MM.1S (cell line): ENCODE measurements at regions not wholly inside any gene's neighbourhood (a gene's known extent, or its start where the extent isn't known, plus 50 kb on each side); places are given as distances from the start of the nearest gene placed in this dataset.
"Not testable (repeated sequence)": the region's sequence is repeated elsewhere in the genome, so short reads cannot be mapped to it uniquely, and the experiment has no call there.

ENCODE experiments used
- DNase-seq: peaks from one replicate; pipeline ENCODE4 v3.0.0-alpha.2; 2015
- H2AFZ ChIP-seq: fragments of 300-600 bp; sonication (generic); 2 replicates; pipeline ENCODE4 v1.6.0; 2016; ENCODE audit warnings: antibody characterized with exemption, low read length
- H3F3A ChIP-seq: fragments of 300-600 bp; sonication (generic); 2 replicates; pipeline ENCODE4 v1.6.1; 2016; ENCODE audit warnings: mild to moderate bottlenecking, antibody characterized with exemption, low read length, moderate library complexity, mixed read lengths; ENCODE audit not compliant: insufficient read depth
- H3K27ac ChIP-seq: fragments of 300-600 bp; sonication (generic); 2 replicates; pipeline ENCODE4 v1.5.1; 2016; ENCODE audit warnings: mild to moderate bottlenecking, low read length
- H3K27me3 ChIP-seq: fragments of 300-600 bp; sonication (generic); replicated peaks from 2 replicates; pipeline ENCODE4 v1.6.0; 2016; ENCODE audit warnings: low read length; ENCODE audit not compliant: insufficient read depth
- H3K36me3 ChIP-seq: fragments of 300-600 bp; sonication (generic); replicated peaks from 2 replicates; pipeline ENCODE4 v1.6.1; 2016; ENCODE audit warnings: mild to moderate bottlenecking, low read length, mixed read lengths; ENCODE audit not compliant: insufficient read depth
- H3K4me1 ChIP-seq: fragments of 300-600 bp; sonication (generic); 2 replicates; pipeline ENCODE4 v1.6.1; 2016; ENCODE audit warnings: low read length, mixed read lengths
- H3K4me2 ChIP-seq: fragments of 300-600 bp; sonication (generic); 2 replicates; pipeline ENCODE4 v1.6.0; 2016; ENCODE audit warnings: low read depth, low read length
- H3K4me3 ChIP-seq: fragments of 300-600 bp; sonication (generic); 2 replicates; pipeline ENCODE4 v1.5.1; 2016; ENCODE audit warnings: low read length, mixed read lengths
- H3K79me2 ChIP-seq: fragments of 300-600 bp; sonication (generic); 2 replicates; pipeline ENCODE4 v1.6.1; 2016; ENCODE audit warnings: mixed run types, low read length, mixed read lengths
- H3K9ac ChIP-seq: fragments of 300-600 bp; sonication (generic); 2 replicates; pipeline ENCODE4 v1.6.1; 2016; ENCODE audit warnings: low read length, mixed read lengths
- H3K9me2 ChIP-seq: fragments of 300-600 bp; sonication (generic); replicated peaks from 2 replicates; pipeline ENCODE4 v1.6.1; 2016; ENCODE audit warnings: mild to moderate bottlenecking, low read length, mixed read lengths; ENCODE audit not compliant: insufficient read depth
- H3K9me3 ChIP-seq: fragments of 300-600 bp; sonication (generic); replicated peaks from 2 replicates; pipeline ENCODE4 v1.6.1; 2016; ENCODE audit warnings: mild to moderate bottlenecking, low read length, mixed read lengths; ENCODE audit not compliant: insufficient read depth
- H4K20me1 ChIP-seq: fragments of 300-600 bp; sonication (generic); 2 replicates; pipeline ENCODE4 v1.6.1; 2016; ENCODE audit warnings: mild to moderate bottlenecking, low read length, moderate library complexity, mixed read lengths; ENCODE audit not compliant: insufficient read depth
- EZH2 ChIP-seq: fragments of 300-600 bp; sonication (generic); optimal IDR thresholded peaks from 2 replicates; pipeline ENCODE3; 2017; ENCODE audit warnings: low read depth, mild to moderate bottlenecking, antibody characterized with exemption, low read length, mixed read lengths
- EZH2phosphoT487 ChIP-seq: fragments of 300-600 bp; sonication (generic); IDR thresholded peaks from 2 replicates; pipeline ENCODE4 v1.6.1; 2018; ENCODE audit warnings: antibody characterized with exemption, low read length
- TF ChIP-seq, protein P1 (sequence below): fragments of 300-600 bp; sonication (generic); IDR thresholded peaks from 2 replicates; pipeline ENCODE4 v1.5.1; 2016; ENCODE audit warnings: antibody characterized with exemption, low read length, mixed read lengths

DNA sequence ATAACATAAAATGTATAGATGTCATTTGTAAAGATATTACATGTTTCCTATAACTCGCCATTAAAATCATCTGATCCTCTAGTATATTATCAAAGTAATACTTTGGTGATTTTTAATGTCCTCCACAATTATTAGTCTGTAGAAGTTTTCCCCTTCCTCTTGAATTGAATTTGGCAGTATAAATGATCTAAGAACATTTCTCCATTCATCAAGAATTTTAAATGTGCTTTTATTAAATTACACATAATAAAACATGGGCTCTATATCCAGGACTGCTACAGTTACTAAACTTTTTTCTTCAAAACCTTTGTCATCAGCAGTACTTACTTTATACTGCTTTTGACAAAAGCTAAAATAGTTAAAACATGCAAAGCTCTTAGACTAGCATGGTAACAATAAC is 315.4 kb upstream of the ZC3H15 start:
- H3F3A ChIP-seq: no peaks in the 10 kb centered on the region
- no peak overlapping the region for H3K9ac ChIP-seq
- H3K4me2 ChIP-seq: no peak overlapping the region
- no peak overlapping the region for H2AFZ ChIP-seq
- no peaks in the 10 kb centered on the region for H3K9me3 ChIP-seq
- H3K27ac ChIP-seq: no peak overlapping the region
- no peaks in the 10 kb centered on the region for H3K4me1 ChIP-seq
- no peaks in the 10 kb centered on the region for H3K9me2 ChIP-seq
- no peaks in the 10 kb centered on the region for H3K27me3 ChIP-seq
- H4K20me1 ChIP-seq: no peaks in the 10 kb centered on the region
- H3K4me3 ChIP-seq: no peak overlapping the region
- TF ChIP-seq, protein P1, sequence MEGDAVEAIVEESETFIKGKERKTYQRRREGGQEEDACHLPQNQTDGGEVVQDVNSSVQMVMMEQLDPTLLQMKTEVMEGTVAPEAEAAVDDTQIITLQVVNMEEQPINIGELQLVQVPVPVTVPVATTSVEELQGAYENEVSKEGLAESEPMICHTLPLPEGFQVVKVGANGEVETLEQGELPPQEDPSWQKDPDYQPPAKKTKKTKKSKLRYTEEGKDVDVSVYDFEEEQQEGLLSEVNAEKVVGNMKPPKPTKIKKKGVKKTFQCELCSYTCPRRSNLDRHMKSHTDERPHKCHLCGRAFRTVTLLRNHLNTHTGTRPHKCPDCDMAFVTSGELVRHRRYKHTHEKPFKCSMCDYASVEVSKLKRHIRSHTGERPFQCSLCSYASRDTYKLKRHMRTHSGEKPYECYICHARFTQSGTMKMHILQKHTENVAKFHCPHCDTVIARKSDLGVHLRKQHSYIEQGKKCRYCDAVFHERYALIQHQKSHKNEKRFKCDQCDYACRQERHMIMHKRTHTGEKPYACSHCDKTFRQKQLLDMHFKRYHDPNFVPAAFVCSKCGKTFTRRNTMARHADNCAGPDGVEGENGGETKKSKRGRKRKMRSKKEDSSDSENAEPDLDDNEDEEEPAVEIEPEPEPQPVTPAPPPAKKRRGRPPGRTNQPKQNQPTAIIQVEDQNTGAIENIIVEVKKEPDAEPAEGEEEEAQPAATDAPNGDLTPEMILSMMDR: no peak
- H3K79me2 ChIP-seq: no peaks in the 10 kb centered on the region
- no peak for DNase-seq
- no peaks in the 10 kb centered on the region for H3K36me3 ChIP-seq

DNA sequence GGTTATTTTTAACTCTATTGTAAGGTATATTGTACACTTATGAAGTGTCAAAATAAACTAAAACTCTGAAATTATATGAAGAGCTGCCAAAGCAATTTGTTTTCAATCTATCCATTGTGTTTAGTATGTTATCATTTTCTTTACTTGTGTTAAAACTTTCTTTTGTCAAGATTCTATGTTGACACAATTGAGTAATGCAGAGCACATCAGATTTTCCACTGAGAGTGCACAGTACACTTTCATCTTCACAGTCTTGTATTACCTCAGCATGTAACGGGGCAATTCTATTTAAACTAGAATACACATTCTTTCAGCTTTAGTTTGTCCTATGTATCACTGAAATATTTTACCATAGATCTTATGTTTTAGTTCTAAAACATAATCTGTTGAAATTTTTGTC is 304.4 kb upstream of the ZC3H15 start:
- Histone ChIP-seq H3K27ac (no peak overlapping the region), H3K79me2 (no peaks in the 10 kb centered on the region), H3K9me2 (no peaks in the 10 kb centered on the region), H3K4me2 (no peak overlapping the region), H3K9me3 (no peaks in the 10 kb centered on the region), H3K36me3 (no peaks in the 10 kb centered on the region), H4K20me1 (no peaks in the 10 kb centered on the region; the same call in 1 of the 2 replicates), H3K4me1 (no peaks in the 10 kb centered on the region), H3K9ac (no peak overlapping the region), H3F3A (no peaks in the 10 kb centered on the region), H3K27me3 (no peaks in the 10 kb centered on the region), H3K4me3 (no peak overlapping the region), H2AFZ (no peak overlapping the region)
- DNase-seq: no peak
- TF ChIP-seq, protein P1: no peak
- TF ChIP-seq EZH2 (no peak), EZH2phosphoT487 (no peak)

DNA sequence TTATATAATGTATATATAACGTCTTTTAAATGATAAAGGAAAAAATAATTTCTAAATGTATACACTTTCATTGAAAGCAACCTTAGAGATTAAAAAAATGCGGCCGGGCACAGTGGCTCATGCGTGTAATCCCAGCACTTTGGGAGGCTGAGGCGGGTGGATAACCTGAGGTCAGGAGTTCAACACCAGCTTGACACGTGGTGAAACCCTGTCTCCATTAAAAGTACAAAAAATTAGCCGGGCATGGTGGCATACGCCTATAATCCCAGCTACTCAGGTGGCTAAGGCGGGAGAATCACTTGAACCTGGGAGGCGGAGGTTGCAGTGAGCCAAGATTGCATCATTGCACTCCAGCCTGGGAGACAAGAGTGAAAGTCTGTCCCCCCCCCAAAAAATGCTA is 303.7 kb upstream of the ZC3H15 start:
- H3K4me3 ChIP-seq, H3K9ac ChIP-seq, DNase-seq, H3K9me2 ChIP-seq, H2AFZ ChIP-seq, H3K27me3 ChIP-seq, H3F3A ChIP-seq, H3K4me2 ChIP-seq, H3K9me3 ChIP-seq, H4K20me1 ChIP-seq, H3K79me2 ChIP-seq, H3K27ac ChIP-seq, H3K4me1 ChIP-seq, H3K36me3 ChIP-seq: not testable (repeated sequence)

DNA sequence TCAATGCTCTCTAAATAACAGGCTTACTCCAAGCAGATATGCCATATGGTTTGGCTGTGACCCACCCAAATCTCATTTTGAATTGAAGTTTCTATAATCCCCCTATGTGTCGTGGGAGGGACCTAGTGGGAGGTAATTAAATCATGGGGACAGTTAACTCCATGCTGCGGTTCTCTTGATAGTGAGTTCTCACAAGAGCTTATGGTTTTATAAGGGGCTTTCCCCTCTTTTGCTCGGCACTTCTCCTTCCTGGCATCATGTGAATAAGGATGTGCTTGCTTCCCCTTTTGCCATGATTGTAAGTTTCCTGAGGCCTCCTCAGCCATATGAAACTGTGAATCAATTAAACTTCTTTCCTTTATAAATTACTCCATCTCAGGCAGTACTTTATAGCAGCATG is 302.7 kb upstream of the ZC3H15 start:
- Histone ChIP-seq H3K9me2 (no peaks in the 10 kb centered on the region), H3K4me2 (no peak overlapping the region), H3K27ac (no peak overlapping the region), H3K27me3 (no peaks in the 10 kb centered on the region), H2AFZ (no peak overlapping the region), H4K20me1 (no peaks in the 10 kb centered on the region; the same call in 1 of the 2 replicates), H3K9ac (no peak overlapping the region), H3K9me3 (no peaks in the 10 kb centered on the region), H3K79me2 (no peaks in the 10 kb centered on the region), H3K36me3 (no peaks in the 10 kb centered on the region), H3F3A (no peaks in the 10 kb centered on the region), H3K4me1 (no peaks in the 10 kb centered on the region), H3K4me3 (no peak overlapping the region)
- no peak for TF ChIP-seq EZH2
- TF ChIP-seq, protein P1: no peak
- TF ChIP-seq EZH2phosphoT487: no peak
- no peak for DNase-seq
